Vagina (tissue), 2 donors: ENCODE measurements at regions not wholly inside any gene's neighbourhood (a gene's known extent, or its start where the extent isn't known, plus 50 kb on each side); places are given as distances from the start of the nearest gene placed in this dataset.

ENCODE experiments used
- DNase-seq, 2 donors: peaks; one replicate each; pipeline ENCODE4 v3.0.0-alpha.2; 2017; ENCODE audit errors: extremely low spot score in 2 of 2
- H3K27ac ChIP-seq: fragments of 200-600 bp; sonication (generic); one replicate; pipeline ENCODE4 v1.5.1; 2019
- H3K27me3 ChIP-seq: fragments of 200-600 bp; sonication (generic); one replicate; pipeline ENCODE4 v1.5.1; 2019
- H3K36me3 ChIP-seq, 2 donors: fragments of 200-600 bp; sonication (generic); one replicate each; pipeline ENCODE4 v1.5.1; 2017 to 2019
- H3K4me1 ChIP-seq: fragments of 200-600 bp; sonication (generic); one replicate; pipeline ENCODE4 v1.5.1; 2019
- H3K4me3 ChIP-seq, 2 donors: fragments of 200-600 bp; sonication (generic); 1 replicate in 1 of 2; 2 replicates in 1 of 2; pipeline ENCODE4 v1.5.1; 2016 to 2019
- H3K9me3 ChIP-seq: fragments of 200-600 bp; sonication (generic); one replicate; pipeline ENCODE4 v1.5.1; 2019
- CTCF ChIP-seq, 3 experiments: fragments of 450-650 bp in 2 of 3; fragments of 200-600 bp in 1 of 3; sonication (generic) in 1 of 3; IDR thresholded peaks; one replicate each; pipeline ENCODE4 v1.5.1; 2017 to 2019; ENCODE audit warnings: antibody characterized with exemption in 3 of 3, mild to moderate bottlenecking in 2 of 3, moderate library complexity in 2 of 3
- POLR2A ChIP-seq, 2 donors: fragments of 450-650 bp; IDR thresholded peaks; one replicate each; pipeline ENCODE4 v1.6.1; 2017; ENCODE audit warnings: antibody characterized with exemption in 2 of 2, mild to moderate bottlenecking in 2 of 2, moderate library complexity in 2 of 2
- POLR2AphosphoS5 ChIP-seq, 2 donors: sonication (generic); formaldehyde crosslinking; IDR thresholded peaks; one replicate each; pipeline ENCODE4 v1.9.0; 2017; ENCODE audit warnings: antibody characterized with exemption in 2 of 2, mild to moderate bottlenecking in 2 of 2, low read depth in 1 of 2; ENCODE audit not compliant: insufficient read depth in 1 of 2
- intact Hi-C: fragments of 100-400 bp; cut with DNase I; formaldehyde crosslinking; loops from one replicate; pipeline ENCODE4 v1.15.1; 2023

- no peaks in the 10 kb centered on the region for H3K4me1 ChIP-seq
- DNase-seq: peak; percentile 31 to 78
- TF ChIP-seq CTCF (IDR thresholded peaks at IDR 0.05) (no peak), POLR2A (IDR thresholded peaks at IDR 0.05) (no peak), POLR2AphosphoS5 (IDR thresholded peaks at IDR 0.05; ENCODE audit: insufficient read depth in 1 of 2, low read depth in 1 of 2) (no peak)
- H3K27ac ChIP-seq: no peak overlapping the region
- H3K4me3 ChIP-seq: no peak overlapping the region
- no peaks in the 10 kb centered on the region for H3K36me3 ChIP-seq
- H3K9me3 ChIP-seq: no peaks in the 10 kb centered on the region
- H3K27me3 ChIP-seq: no peaks in the 10 kb centered on the region
- intact Hi-C loops: no loop called here
Measured at GRCh38 chr20:60465439-60465838, 507.2 kb downstream of the CDH26 start.

GRCh38 chr20:60465993-60466686, 507.9 kb downstream of the CDH26 start:
- Histone ChIP-seq H3K9me3 (no peaks in the 10 kb centered on the region), H3K4me1 (no peaks in the 10 kb centered on the region), H3K27me3 (no peaks in the 10 kb centered on the region), H3K27ac (no peak overlapping the region), H3K36me3 (no peaks in the 10 kb centered on the region), H3K4me3 (no peak overlapping the region)
- intact Hi-C loops: no loop called here
- TF ChIP-seq POLR2A (IDR thresholded peaks at IDR 0.05): no peak
- TF ChIP-seq CTCF (IDR thresholded peaks at IDR 0.05): no peak
- no peak for TF ChIP-seq POLR2AphosphoS5 (IDR thresholded peaks at IDR 0.05; ENCODE audit: insufficient read depth in 1 of 2, low read depth in 1 of 2)
- DNase-seq: peak; percentile 67 to 87

GRCh38 chr20:60466687-60467022, 508.4 kb downstream of the CDH26 start:
- intact Hi-C loops: no loop called here
- Histone ChIP-seq H3K27me3 (no peaks in the 10 kb centered on the region), H3K9me3 (no peaks in the 10 kb centered on the region), H3K4me1 (no peaks in the 10 kb centered on the region), H3K27ac (no peak overlapping the region), H3K4me3 (no peak overlapping the region), H3K36me3 (no peaks in the 10 kb centered on the region)
- no peak for DNase-seq
- TF ChIP-seq POLR2A (IDR thresholded peaks at IDR 0.05) (no peak), CTCF (IDR thresholded peaks at IDR 0.05) (no peak), POLR2AphosphoS5 (IDR thresholded peaks at IDR 0.05; ENCODE audit: insufficient read depth in 1 of 2, low read depth in 1 of 2) (no peak)

GRCh38 chr20:60467078-60467477, 508.9 kb downstream of the CDH26 start:
- H3K4me1 ChIP-seq: no peaks in the 10 kb centered on the region
- no peaks in the 10 kb centered on the region for H3K36me3 ChIP-seq
- H3K4me3 ChIP-seq: no peak overlapping the region
- H3K27ac ChIP-seq: no peak overlapping the region
- H3K9me3 ChIP-seq: no peaks in the 10 kb centered on the region
- intact Hi-C loops: no loop called here
- no peaks in the 10 kb centered on the region for H3K27me3 ChIP-seq
- peak; percentile 74 for DNase-seq
- TF ChIP-seq POLR2A (IDR thresholded peaks at IDR 0.05) (no peak), POLR2AphosphoS5 (IDR thresholded peaks at IDR 0.05; ENCODE audit: insufficient read depth in 1 of 2, low read depth in 1 of 2) (no peak), CTCF (IDR thresholded peaks at IDR 0.05) (no peak)

GRCh38 chr20:60467771-60468170, 509.5 kb downstream of the CDH26 start:
- no peak for TF ChIP-seq POLR2A (IDR thresholded peaks at IDR 0.05)
- TF ChIP-seq CTCF (IDR thresholded peaks at IDR 0.05): no peak
- no peak for TF ChIP-seq POLR2AphosphoS5 (IDR thresholded peaks at IDR 0.05; ENCODE audit: insufficient read depth in 1 of 2, low read depth in 1 of 2)
- H3K9me3 ChIP-seq: no peaks in the 10 kb centered on the region
- intact Hi-C loops: no loop called here
- peak; percentile 12 to 64 for DNase-seq
- no peak overlapping the region for H3K4me3 ChIP-seq
- H3K36me3 ChIP-seq: no peaks in the 10 kb centered on the region
- no peaks in the 10 kb centered on the region for H3K4me1 ChIP-seq
- H3K27me3 ChIP-seq: no peaks in the 10 kb centered on the region
- no peak overlapping the region for H3K27ac ChIP-seq
